ENCODE measurements at regions not wholly inside any gene's neighbourhood (a gene's known extent, or its start where the extent isn't known, plus 50 kb on each side); places are given as distances from the start of the nearest gene placed in this dataset.

- DNase-seq (ENCODE audit: insufficient read length, low spot score): no peak
- no peak for TF ChIP-seq CTCF (IDR thresholded peaks at IDR 0.05; ENCODE audit: insufficient read depth, missing control alignments)
- no peak for FAIRE-seq
These were observed 489.2 kb upstream of the LRRN3 start for GRCh38 chr7:110601710-110602109.

DNA sequence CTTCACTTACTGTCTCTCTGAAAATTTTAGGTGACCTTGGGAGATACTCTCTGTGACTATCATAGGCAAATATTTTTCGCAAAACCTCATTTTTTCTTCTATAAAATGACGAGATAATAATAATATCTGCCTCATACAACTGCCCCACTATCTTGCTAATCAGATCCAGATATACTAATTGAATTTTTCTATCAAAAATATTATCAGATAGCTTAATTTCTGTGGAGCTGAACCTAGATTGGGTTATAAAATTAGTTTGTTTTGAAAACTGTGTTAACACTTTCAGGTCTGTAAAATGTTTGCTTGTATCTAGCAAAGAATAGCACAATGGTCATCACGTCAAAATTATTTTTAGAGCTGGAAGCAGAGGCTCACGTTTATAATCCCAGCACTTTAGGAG lies 486.7 kb upstream of the LRRN3 start:
- TF ChIP-seq CTCF (IDR thresholded peaks at IDR 0.05; ENCODE audit: insufficient read depth, missing control alignments): no peak
- FAIRE-seq (no peak), DNase-seq (ENCODE audit: insufficient read length, low spot score) (no peak)

GRCh38 chr7:110604885-110605284 lies 486.0 kb upstream of the LRRN3 start:
- FAIRE-seq (peak; percentile 87), DNase-seq (ENCODE audit: insufficient read length, low spot score) (no peak)
- TF ChIP-seq CTCF (IDR thresholded peaks at IDR 0.05; ENCODE audit: insufficient read depth, missing control alignments): no peak

GRCh38 chr7:110607050-110607857 lies 483.7 kb upstream of the LRRN3 start:
- FAIRE-seq: no peak
- no peak for DNase-seq (ENCODE audit: insufficient read length, low spot score)
- no peak for TF ChIP-seq CTCF (IDR thresholded peaks at IDR 0.05; ENCODE audit: insufficient read depth, missing control alignments)

DNA sequence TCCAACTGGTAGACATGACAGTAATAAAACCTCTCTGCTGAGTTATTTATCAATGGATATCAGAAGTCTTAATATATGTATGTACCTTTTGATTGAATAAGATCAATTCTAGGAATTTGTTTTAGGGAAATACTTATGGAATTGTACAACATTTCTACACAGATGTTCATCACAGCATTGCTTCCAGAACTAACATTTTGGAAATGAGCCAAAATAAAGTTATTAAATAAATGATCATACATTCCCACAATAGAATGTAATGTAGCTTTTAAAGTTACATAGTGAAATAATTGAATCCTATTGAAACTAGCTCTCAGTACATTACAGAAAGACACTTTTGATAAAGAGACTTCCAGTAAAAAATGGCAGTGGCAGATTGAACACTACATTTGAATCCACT lies 481.6 kb upstream of the LRRN3 start:
- FAIRE-seq: no peak
- TF ChIP-seq CTCF (IDR thresholded peaks at IDR 0.05; ENCODE audit: insufficient read depth, missing control alignments): no peak
- DNase-seq (ENCODE audit: insufficient read length, low spot score): no peak

DNA sequence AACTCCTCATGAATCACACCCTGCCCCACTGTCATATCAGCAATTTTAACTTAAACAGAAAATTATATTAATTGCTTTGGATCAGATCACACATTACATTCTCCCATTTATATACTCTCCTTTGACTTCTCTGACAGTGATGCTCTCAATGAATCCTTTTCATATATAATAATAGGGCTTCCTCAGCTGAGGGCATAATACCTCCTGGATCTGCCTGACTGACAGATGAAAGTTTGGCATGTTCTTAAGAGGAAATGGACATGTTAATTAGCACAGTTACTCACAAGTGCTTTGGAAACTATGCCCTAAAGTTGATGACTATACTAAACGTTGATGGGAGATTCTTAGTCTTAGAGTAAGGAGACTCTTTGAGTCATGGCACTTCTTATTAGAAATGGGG lies 478.2 kb upstream of the LRRN3 start:
- FAIRE-seq (no peak), DNase-seq (ENCODE audit: insufficient read length, low spot score) (no peak)
- no peak for TF ChIP-seq CTCF (IDR thresholded peaks at IDR 0.05; ENCODE audit: insufficient read depth, missing control alignments)
